NOMO-1 treated with dmso at 0.1 percent for 144 hours (cell line): ENCODE measurements at regions not wholly inside any gene's neighbourhood (a gene's known extent, or its start where the extent isn't known, plus 50 kb on each side); places are given as distances from the start of the nearest gene placed in this dataset.
"Not testable (repeated sequence)": the region's sequence is repeated elsewhere in the genome, so short reads cannot be mapped to it uniquely, and the experiment has no call there.

Experiments
- DNase-seq: peaks from one replicate; lab custom pipeline; 2025; ENCODE audit not compliant: unreplicated experiment; lab: John Stamatoyannopoulos, UW

DNA sequence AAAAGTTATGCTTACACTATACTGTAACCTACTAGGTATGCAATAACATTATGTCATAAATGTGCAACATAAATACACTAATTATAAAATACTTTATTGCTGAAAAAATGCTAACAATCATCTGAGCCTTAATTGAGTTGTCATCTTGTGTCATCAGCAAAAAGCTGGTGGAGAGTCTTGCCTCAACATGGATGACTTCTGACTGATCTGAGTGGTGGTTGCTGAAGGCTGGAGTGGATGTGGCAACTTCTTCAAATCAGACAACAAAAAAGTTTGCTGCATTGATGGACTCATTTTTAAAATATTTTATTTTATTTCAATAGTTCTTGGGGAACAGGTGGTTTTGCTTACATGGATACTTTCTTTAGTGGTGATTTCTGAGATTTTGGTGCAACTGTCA, 93.9 kb upstream of the AMN1 start:
- no peak for DNase-seq

DNA sequence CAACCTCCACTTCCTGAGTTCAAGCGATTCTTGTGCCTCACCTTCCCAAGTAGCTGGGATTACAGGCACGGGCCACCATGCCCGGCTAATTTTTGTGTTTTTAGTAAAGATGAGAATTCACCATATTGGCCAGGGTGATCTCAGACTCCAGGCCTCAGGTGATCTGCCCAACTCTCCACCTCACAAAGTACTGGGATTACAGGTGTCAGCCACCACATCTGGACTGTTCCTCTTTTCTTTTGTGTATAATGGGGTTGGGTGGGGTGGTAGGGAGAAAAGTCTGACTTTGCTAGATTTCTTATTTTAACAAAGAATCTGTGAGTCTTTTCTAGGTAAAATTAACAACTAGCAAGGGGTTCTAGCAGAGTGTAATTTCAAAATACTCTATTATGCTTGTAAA, 92.7 kb upstream of the AMN1 start:
- DNase-seq: no peak

DNA sequence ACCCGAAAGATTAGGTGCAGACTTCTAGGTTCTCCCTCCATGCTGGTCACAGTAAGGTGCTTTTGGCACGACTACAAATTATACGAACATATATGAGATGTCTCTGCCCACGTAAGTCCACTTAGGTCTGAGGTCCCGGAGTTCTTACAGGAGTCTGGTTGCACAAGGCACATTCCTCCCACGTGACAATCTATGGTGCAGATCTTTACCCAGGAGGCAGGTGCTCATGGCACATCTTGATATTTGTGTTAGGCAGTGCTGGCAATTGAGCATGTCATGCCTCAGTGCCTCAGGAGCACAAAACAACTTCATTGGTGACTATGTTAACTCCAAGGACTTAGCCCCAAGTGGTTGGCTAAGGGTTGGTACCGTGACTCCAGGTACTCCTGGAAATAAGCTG, 92.0 kb upstream of the AMN1 start:
- DNase-seq: no peak

DNA sequence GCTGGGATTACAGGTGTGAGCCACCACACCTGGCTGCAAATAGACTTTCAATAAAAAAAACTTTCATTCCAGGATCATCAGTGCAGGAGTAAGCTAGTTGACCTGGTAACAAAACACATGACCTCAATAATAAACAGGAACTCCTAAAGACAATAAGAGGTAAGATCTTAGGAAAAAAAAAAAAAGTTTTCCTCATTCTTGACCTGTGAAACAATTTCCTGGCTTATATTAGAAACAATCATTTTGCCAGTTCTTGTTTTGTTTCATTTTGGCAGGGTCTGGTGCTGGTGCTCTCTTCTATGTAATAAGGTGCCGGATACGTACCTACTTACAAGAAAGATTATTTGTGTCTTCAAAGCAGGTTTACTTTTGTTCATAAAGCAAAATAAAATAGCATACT, 90.6 kb upstream of the AMN1 start:
- DNase-seq: no peak

DNA sequence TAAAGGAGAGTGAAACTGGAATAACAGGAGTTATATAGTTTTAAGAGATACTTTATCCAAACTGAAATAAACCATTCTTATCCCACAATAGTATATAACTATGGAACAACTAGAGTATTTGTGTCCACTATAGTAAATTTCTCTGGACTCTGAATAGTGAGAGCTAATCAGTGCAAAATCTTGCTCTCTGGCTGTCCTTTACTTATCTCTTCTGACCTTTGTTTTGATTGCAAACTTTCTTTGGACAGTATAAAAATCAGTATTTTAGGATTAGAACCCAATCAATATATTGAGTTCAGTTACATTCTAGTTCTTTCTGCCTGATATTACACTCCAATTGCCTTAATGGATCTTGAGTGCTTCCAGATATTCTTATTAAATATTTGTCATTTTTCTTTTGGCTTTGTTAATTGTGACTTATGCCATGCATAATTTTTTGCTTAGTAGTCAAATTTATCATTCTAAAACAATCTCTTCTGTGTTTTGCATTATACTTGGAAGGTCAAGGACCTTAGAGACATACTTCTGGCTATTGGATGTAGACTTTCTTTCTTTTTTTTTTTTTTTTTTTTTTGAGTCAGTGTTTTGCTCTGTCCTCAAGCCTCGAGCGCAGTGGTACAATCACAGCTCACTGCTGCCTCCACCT, 89.9 kb upstream of the AMN1 start:
- no peak for DNase-seq

DNA sequence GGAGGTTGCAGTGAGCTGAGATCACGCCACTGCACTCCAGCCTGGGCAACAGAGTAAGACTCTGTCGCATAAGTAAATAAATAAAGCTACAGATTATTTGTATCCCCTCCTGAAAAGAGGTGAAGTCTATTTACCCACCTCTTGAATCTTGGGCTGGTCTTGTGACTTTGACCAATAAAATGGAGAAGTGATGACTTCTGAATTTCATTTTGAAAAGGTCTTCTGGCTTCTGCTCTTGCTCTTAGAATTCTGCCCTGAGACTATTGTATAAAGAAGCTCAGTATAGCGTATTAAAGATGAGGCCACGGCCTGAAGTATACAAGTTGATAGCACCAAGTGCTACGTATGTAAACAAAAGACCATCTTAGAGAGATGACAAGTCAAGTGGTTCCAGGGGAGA, 88.3 kb upstream of the AMN1 start:
- no peak for DNase-seq

DNA sequence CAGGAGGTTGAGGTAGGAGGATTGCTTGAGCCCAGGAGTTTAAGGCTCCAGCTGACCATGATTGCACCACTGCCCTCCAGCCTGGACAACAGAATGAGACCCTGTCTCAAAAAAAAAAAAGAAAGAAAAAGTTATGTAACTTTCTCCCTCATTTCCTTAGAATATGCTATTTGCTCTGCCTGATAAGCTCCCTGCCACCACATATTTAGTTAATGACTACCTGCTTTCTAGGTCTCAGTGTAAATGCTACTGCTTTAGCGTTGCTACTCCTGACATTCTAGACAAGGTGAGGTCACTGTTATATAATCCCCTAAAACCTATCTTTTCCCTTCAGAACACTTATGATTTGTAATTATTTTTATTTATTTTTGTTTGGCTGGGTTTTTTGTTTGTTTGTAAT, 86.3 kb upstream of the AMN1 start:
- DNase-seq: no peak

DNA sequence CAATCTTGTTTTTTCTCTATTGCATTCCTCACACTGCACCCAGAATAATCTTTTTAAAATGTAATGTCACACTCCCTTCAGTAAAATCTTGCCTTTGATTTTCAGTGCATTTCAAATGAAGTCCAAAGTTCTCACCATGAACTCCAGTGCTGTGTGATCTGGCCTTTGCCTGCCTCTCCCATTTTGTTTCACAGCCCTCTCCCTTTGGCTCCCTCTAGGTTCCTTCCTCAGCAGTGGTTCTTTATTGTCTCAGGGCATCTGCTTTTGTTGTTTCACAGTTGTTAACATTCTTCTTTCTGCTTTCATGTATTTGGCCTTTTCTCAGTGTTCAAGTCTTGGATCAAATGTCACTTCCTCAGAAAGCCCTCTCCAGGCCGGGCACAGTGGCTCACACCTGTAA, 84.5 kb upstream of the AMN1 start:
- no peak for DNase-seq

DNA sequence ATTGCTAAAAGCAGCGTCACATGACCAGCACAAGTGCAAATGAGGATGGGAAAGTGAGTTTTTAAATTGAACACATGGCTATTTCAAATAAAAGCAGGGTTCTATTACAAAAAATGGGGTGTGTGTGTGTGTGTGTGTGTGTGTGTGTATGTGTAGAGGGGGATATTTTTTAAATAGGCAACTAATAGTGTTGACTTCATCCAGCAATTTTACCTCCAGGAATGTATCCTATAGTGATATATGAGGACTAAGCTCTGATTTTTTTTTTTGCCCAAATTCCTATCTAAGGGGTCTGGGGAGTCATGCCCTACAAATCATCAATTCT, 78.9 kb upstream of the AMN1 start:
- DNase-seq: no peak

DNA sequence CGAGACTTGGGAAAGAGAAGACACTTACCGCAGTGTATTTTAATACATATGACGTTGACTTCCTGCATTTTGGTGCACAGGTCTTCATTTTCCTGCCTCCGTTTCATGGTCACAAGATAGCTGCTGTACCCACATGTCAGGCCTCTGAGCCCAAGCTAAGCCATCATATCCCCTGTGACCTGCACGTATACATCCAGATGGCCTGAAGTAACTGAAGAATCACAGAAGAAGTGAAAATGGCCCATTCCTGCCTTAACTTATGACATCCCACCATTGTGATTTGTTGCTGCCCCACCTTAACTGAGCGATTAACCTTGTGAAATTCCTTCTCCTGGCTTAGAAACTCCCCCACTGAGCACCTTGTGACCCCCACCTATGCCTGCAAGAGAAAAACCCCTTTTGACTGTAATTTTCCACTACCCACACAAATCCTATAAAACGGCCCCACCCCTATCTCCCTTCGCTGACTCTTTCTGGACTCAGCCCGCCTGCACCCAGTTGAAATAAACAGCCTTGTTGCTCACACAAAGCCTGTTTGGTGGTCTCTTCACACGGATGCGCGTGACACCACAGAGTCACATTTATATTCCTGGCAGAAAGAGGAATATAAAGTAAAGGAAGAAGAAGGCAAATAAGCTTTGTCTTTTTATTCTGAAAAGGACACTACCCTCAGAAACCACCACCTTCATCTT, 78.4 kb upstream of the AMN1 start:
- not testable (repeated sequence) for DNase-seq

DNA sequence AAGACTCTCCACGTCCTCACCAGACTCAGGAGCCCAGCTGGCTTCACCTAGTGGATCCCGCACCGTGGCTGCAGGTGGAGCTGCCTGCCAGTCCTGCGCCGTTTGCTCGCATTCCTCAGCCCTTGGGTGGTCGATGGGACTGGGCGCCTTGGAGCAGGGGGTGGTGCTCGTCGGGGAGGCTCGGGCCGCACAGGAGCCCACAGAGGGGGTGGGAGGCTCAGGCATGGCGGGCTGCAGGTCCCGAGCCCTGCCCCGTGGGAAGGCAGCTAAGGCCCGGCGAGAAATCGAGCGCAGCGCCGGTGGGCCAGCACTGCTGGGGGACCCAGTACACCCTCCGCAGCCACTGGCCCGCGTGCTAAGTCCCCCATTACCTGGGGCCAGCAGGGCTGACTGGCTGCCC, 76.9 kb upstream of the AMN1 start:
- not testable (repeated sequence) for DNase-seq

DNA sequence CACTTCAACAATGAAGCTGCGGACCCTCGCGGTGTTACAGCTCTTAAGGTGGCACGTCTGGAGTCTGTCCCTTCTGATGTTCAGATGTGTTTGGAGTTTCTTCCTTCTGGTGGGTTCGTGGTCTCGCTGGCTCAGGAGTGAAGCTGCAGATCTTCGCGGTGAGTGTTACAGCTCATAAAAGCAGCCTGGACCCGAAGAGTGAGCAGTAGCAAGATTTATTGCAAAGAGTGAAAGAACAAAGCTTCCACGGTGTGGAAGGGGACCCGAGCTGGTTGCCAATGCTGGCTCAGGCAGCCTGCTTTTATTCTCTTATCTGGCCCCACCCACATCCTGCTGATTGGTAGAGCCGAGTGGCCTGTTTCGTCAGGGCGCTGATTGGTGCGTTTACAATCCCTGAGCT, 75.9 kb upstream of the AMN1 start:
- DNase-seq: not testable (repeated sequence)

DNA sequence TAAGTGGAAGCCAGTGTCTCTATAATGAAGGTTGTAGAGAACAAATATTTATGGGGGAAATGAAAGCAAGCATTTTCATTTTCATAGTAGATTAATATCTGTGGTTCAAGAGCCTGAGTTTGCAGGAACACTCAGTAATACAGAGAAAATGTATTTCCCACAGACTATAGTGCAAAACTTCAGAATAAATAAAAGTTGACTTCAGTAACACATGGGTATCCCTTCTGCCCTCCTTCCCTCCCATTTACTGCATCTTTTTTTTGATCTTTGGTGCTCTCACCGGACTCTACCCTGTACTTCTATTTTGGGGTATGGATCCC, 75.3 kb upstream of the AMN1 start:
- no peak for DNase-seq

DNA sequence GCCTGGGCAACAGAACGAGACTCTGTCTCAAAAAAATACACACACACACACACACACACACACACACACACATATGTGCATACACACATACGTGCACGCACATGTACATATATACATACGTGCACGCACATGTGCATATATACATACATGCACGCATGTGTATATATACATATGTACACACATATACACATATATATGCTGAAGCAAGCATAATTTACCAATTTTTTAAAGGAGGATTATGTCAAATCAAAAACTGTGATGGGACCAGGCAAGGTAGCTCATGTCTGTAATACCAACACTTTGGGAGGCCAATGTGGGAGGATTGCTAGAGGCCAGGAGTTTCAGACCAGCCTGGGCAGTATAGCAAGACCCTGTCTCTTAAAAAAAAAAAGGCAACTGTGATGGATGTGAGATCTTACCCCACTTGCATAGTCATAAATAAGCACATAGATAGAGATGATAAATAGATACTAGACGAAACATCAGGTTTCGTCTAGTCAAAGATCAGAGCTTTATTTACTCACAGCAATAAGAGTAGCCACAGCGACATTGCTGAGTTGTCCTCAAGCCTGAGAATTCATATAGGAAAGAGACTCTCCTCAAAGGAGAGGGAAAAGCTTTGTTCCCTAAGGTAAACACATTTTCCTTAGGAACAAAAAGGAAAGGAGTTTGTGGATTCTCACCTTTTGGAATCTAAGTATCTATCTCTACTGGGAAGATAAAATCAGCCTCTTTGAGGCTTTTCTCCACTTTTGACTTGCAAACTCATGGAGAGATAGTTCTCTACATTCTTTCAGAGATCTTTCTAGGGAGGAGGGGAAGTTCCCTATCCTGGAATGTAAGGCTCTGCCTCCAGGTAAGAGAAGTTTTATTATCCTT, 74.7 kb upstream of the AMN1 start:
- no peak for DNase-seq

DNA sequence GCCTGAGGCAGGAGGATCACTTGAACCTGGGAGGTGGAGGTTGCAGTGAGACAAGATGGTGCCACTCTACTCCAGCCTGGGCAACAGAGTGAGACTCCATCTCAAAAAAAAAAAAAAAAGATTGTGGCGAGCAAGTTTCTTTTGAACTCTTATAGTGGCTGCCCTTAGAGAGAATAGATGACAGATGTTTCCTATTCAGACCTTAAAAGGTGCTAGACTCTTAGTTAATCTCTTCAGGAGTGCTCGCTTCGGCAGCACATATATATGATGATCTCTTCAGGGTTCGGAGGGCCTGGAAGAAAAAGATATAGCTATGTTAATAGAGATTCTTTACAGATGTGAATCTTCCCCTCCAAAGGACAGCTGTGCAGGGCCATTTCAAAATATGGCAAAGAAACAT, 73.1 kb upstream of the AMN1 start:
- no peak for DNase-seq

DNA sequence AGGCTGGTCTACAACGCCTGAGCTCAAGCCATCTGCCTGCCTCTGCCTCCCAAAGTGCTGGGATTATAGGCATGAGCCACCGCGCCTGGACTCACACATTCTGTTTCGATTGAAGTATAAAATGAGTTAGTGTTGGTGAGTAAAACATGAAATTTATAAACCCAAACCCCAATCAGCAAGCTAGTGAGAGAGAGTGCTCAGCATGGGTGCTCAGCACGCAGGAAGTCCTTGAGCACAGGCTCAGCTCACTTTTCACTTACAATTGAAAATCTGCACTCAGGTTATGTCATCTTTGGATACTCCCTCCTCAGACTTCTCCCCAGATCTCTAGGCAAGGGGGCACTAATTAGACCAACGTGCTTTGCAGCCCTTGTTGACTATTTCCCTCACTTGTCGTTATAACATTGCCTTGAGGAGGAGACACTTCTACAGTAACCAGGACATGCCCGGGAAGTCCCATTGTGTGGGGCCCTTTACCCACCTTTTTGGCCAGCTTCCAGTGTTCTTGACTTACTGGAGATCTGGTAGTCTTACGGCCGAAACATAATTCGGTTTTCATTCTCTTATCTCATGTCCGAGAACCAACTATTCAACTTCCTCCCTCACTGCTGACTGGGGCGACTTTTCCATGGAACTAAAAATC, 68.5 kb upstream of the AMN1 start:
- no peak for DNase-seq

DNA sequence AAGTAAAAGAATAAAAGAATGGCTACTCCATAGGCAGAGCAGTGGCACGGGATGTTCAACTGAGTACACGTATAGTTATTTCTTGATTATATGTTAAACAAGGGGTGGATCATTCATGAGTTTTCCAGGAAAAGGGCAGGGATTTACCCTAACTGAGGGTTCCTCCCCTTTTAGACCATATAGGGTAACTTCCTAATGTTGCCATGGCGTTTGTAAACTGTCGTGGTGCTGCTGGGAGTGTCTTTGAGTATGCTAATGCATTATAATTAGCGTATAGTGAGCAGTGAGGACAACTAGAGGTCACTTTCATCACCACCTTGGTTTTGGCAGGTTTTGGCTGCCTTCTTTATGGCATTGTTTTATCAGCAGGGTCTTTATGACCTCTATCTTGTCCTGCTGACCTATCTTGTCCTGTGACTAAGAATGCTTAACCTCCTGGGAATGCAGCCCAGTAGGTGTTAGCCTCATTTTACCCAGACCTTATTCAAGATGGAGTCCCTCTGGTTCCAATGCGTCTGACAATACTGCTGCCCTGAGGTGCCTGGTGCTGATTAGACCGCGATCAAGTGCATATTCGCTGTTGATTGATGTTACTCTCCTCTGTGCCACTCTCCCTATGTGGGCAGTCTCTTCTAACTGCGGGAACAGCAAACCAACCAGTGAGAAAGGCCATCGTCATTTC, 67.6 kb upstream of the AMN1 start:
- no peak for DNase-seq

DNA sequence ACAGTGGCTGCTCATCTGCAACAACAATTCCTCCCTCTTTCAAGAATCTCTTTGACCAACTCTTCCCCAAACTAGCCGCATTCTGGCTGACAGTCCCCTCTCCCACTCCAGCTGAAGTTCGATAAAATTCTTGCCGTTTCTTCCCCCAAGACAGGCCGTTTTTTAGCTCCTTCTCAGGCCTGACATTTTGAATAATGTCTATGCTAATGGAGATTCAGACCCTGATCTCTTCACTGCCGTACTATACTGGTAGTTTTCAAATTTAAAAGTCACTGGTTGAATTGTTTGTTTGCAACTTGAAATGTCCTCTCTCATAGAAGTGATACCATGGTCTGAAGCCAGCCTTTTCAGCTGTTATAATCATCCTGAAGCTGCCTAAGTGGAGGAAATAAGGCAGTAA, 65.9 kb upstream of the AMN1 start:
- DNase-seq: no peak

DNA sequence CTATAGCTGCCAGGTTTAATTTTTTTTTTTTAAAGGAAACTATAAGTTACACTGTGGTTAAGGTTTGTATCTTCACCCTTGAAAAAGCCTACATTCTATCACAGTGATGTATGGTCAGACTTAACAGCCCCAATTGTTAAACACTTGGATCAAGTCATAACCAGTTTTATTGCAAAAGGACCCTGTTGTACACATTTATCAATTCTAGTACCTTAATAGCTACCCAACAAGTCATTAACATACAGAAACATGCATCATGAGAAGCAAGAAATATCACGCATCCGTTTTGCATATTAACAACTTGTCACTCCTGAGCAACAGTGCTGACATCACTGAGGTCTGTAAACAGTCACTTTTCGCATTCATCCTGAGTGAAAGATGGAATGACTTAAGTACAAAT, 62.4 kb upstream of the AMN1 start:
- DNase-seq: not testable (repeated sequence)

DNA sequence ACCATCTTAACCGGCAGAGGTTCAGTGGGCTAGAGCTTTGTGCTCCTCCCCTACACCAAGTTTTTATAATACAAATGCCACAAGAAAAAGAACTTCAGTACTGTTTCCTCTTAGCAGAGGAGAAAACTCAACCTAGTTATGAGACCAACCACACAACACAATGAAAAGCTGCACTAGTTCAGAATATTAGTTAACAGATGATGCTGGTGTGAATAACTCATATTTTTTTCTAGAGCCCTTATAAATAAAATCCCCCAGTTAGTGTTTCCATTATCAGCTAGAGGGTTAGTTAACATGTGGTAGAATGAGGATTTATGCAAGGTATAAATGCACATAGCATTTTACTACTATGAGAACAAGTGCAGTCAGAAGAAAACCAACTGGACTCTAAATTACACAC, 61.9 kb upstream of the AMN1 start:
- no peak for DNase-seq

DNA sequence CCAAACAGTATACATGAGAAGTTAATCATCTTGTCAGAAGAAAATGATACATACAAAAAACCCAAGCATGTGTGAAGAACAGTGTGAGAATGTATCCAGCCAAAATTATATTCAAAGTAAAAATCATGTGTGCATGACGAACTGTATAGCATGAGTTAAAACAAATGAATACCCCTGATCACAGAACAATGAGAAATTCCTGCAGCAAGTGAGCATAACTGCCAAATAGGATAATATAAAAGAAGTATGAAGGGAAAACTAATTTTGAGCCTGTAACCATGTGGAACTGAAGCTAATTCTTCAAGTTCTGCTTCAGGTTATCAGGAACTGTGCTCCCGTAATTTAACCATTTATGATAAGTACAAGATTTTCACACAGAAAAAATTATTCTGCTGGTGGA, 56.5 kb upstream of the AMN1 start:
- DNase-seq: no peak
